NCI-H146 (cell line): ENCODE measurements at regions not wholly inside any gene's neighbourhood (a gene's known extent, or its start where the extent isn't known, plus 50 kb on each side); places are given as distances from the start of the nearest gene placed in this dataset.
A peak's percentile ranks its signal among the peaks of the same experiment; 100 is the strongest.
"Not testable (repeated sequence)": the region's sequence is repeated elsewhere in the genome, so short reads cannot be mapped to it uniquely, and the experiment has no call there.

ENCODE experiments used
- DNase-seq: peaks from one replicate; lab custom pipeline; 2025; lab: John Stamatoyannopoulos, UW

DNA sequence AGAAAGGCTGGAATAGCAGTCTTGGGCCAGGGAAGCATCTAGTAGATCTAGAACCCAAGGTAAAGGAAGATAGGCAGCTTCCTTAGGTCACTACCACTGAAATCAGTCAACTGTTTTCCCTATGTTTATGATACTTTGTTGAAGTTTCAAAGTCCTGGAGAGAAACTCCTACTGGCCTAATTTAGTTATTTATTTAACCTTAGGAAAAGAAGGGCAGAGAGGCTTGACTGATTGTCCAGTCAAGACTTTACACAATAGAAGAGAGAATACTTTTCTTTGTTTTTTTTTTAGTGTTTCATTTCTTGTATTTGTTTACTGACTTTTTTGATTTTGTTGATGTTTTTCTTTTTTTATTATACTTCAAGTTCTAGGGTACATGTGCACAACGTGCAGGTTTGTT lies 138.9 kb upstream of the PHYHIPL start:
- no peak for DNase-seq

- peak; percentile 5 for DNase-seq
Observed at GRCh38 chr10:59043358-59043757, 133.1 kb upstream of the PHYHIPL start.

DNA sequence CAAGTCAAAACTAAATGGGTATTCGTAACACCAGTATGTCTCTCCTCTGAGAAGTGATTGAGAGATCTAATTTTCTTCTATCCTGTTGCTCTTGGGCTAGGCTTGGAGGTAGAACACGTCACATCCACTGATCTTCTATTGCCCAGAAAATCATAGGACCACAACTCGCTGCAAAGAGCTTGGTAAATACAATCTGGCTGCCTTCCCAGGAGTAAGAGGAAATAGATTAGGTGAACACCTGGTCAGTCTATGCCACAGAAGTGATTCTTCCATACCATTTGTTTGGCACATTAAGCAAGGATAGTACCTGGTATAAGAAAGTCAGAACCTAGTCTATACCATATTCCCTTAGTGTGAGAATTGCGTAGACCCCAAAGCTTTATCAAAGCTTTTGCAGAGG lies 129.3 kb upstream of the PHYHIPL start:
- DNase-seq: no peak

- DNase-seq: no peak
Observed at GRCh38 chr10:59047957-59048618, 128.4 kb upstream of the PHYHIPL start.

DNA sequence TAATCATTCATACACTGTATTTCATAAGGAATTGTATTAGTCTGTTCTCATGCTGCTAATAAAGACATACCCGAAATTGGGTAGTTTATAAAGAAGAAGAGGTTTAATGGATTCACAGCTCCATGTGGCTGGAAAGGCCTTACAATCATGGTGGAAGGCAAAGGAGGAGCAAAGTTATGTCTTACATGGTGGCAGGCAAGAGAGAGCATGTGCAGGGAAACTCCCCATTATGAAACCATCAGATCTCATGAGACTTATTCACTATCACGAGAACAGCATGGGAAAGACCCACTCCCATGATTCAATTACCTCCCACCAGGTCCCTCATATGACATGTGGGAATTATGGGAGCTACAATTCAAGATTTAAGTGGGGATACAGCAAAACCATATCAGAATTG lies 122.9 kb upstream of the PHYHIPL start:
- not testable (repeated sequence) for DNase-seq

GRCh38 chr10:59055045-59055444 lies 121.4 kb upstream of the PHYHIPL start:
- no peak for DNase-seq

- DNase-seq: no peak
Observed at GRCh38 chr10:59057345-59057744, 119.1 kb upstream of the PHYHIPL start.

GRCh38 chr10:59060852-59061251 lies 115.6 kb upstream of the PHYHIPL start:
- no peak for DNase-seq

DNA sequence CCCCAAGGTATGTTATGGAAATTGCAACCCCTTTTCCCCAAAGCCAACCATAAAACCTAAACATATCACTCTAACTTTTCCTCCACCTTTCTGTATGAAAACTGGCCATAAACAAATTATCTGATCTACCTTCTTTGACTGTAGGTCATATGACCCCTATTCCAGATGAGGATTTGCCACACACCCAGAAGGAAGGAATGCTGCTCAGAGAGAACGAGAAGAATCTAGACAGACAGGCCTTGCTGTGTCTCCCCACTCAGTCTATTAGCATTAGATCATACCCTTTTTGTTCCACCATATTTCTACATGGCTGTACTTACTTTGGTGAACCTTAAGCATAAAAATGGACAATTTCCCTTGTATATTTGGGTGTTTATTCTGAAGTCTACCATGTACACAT lies 113.0 kb upstream of the PHYHIPL start:
- DNase-seq: no peak

- no peak for DNase-seq
Observed at GRCh38 chr10:59064080-59064692, 112.3 kb upstream of the PHYHIPL start.

DNA sequence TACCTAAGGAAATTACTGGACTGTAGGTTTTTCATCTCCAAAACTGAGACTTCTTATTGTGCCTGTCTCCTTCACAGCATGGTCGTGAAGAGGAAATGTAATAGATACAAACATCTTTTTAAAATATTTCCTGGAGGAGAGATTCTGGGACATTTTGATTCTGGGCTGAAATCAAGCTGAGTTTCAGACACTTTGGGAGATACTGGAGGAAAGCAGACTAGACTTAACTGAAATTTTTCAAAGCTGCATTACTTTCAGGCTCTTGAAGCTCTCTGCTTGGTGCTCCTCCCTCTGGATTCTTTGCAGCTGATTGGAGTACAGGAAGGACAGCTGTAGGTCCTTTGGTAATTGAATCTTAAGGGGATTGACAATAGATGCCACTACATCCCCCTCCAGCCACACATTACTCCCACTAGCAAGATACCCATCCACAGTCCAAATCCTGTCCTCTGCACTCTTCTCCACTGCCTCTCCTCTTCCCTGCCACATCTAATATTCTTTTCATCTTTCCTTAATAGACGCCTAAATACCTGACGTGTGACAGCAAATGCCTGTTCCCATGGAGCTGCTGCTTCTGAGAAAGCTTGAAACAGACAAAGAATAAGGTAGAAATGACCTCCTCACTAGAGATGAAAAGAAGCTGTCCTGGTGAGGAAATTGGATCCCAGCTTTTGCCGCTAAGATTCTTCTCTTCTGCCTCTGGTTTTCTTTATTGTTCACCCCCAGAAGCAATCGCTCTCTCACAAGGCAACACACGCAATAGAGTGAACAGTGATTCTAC lies 111.5 kb upstream of the PHYHIPL start:
- no peak for DNase-seq

- no peak for DNase-seq
Observed at GRCh38 chr10:59068581-59069191, 107.8 kb upstream of the PHYHIPL start.

DNA sequence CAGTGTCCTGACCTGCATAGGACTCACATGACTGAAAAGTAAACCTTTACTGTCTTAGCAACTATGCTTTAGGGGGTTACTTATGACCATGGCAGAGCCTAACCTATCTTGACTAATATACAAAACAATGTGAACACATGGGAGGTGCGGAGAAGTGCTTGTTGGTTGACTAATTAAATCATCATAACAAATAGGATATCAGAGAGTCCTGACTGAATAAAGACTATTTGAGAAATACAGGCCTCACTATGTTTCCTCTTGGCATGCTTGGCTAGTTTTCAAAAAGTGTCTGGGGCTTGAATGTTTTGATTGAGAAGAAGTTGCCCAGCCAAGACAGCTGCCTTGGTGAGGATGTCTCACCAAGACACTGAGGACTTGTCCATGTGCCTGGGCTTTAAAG lies 104.4 kb upstream of the PHYHIPL start:
- DNase-seq: no peak

DNA sequence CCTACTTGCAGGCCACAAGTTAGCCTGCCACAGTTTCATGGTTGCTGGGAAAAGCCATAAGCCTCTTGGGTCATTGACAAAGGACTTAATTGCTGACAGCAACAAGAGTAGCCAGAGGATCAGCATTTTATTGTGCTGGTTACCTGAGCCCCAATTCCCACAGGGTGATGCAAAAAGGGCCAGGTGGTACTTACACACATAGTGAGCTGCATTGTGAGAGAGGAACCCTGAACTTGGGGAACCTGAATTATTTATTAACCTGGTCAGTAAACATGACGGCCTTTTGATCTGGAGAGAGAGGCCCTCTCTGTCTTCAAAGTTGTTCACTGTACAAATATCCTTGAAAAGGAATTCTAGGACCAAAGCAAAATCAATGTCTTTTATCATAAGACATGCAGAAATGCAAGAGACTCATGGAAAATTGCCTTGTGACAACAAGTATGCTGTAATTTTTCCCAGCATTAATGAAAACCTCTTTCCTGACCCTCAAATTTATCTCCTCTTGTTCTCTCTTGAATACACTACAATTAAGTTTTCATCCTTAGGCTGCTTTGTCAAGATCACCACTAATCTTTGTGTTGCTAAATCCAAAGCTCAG lies 102.9 kb upstream of the PHYHIPL start:
- DNase-seq: no peak

GRCh38 chr10:59075576-59075975 lies 100.9 kb upstream of the PHYHIPL start:
- no peak for DNase-seq

DNA sequence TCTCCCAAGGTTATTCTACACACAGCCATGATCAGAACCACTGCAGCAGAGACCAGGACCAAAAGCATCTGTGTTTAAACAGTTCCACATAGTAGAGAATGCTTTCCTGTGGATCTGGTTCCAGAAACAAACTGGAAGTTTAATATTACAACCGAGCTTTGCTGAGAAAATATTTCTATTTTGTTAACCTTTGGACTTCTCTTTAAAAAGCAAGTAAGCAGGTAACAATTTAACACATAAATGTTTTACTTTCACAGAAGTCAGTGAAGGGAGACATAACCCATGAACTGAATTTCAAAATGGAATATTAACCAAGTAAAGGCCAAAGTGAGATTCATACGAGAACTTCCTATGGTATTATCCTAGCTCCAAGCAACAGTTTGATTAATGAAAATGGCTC lies 98.6 kb upstream of the PHYHIPL start:
- no peak for DNase-seq

DNA sequence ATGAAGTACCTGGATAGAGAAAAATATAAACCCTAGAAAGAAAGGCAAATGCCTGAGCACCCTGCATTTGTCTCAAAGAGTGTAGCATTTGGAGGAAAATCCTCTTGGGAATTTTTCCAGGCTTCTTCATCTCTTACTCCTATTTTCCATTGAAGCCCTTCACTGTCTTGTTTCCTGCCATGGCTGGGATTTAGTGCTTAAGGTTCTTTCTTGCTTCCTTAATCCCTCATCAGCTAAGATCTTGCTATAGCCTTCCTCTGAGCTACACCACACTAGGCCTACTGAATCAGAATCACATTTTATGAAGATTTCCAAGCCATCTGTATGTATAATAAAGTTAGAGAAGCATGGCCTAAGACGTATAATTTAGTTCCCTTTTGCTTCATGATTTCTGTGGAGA lies 97.5 kb upstream of the PHYHIPL start:
- no peak for DNase-seq

GRCh38 chr10:59079386-59080226 lies 96.8 kb upstream of the PHYHIPL start:
- no peak for DNase-seq

DNA sequence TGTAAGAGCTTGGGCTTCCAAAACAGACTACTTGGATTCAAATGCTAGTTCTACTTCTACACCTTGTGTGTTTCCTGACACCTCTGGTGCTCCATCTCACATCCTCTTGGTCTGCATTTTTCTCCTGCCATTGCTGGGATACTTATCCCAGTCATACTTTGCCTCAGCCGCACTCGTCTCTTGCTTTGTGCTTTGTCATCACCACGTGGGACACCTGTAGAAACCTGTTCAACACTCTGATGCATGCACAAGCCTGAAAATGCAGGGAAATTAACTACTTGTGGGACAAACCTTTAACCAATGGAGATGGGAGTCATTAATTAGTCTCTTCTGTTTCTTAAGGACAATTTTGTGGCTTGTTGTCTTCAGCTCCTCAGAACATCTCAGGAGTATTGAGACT lies 94.2 kb upstream of the PHYHIPL start:
- DNase-seq: no peak

GRCh38 chr10:59085054-59085453 lies 91.4 kb upstream of the PHYHIPL start:
- DNase-seq: no peak

DNA sequence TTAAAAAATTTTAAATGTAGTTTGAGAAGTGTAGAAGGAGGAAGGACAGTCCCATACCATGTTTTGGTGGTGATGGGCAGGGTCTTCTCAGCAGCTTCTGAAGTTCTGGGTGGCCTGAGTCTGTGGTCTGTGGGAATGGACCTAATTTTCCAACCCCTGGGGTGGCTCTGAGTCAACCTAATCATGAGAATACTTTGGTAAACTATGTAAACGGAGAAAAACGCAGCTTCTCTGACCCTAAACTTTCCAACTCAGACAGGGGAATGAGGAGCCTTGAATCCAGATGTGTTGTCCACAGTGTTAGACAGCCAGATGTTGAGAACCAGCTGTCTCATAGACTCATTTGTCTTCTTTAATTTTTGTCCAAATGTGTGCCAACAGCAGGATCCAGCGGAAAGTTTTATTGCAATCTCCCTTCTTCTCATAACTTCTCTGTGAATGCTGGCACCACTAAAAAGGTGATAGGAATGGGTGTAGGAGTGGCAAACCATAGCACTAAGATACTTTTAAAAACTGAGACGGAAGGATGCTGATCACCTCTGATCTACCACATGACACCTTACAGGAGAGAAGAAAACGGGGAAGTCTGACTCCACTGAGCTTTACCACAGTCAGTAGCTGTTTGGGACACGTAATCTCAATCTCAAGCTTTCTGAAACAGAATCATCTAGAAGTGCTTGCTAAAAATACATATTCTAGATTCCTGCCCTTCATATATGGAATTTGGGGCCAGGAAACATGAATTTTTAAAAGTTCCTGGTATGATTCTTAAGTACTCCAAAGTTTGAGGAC lies 90.5 kb upstream of the PHYHIPL start:
- no peak for DNase-seq
